ENCODE measurements at regions not wholly inside any gene's neighbourhood (a gene's known extent, or its start where the extent isn't known, plus 50 kb on each side); places are given as distances from the start of the nearest gene placed in this dataset.

DNA sequence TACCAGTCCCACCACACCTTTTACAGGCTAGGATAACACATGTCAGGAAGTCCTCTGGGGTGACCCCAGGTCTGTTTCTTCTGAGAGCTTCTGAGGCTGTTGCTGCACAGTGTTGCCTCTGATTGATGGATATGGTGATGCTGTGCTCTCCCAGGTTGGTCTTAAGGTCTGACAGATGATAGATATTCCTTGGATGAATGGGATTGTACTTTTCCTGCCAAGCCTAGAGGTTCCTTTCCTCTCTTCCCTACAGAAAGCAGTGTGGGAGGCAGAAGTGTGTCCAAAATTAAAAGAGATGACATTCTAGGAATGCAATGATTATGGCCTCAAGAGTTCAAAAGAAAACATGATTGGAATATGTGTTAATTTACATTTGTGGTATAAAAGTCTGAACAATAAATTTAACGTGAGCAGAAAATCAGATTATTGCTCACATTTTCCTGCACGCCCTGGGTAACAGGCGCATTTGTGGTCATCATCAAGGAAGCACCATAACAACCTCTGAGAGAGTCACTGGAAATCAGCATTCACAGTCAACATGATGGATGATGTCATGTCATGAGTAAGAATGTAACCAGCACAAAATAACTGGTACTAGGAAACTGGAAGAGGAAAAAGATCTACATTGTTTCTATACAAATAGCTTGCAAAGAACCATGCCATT is 73.7 kb downstream of the BBS10 start:
- no peak for FAIRE-seq
- H3K27ac ChIP-seq (ENCODE audit: control insufficient read depth, insufficient read depth, low read length) = no peak overlapping the region

DNA sequence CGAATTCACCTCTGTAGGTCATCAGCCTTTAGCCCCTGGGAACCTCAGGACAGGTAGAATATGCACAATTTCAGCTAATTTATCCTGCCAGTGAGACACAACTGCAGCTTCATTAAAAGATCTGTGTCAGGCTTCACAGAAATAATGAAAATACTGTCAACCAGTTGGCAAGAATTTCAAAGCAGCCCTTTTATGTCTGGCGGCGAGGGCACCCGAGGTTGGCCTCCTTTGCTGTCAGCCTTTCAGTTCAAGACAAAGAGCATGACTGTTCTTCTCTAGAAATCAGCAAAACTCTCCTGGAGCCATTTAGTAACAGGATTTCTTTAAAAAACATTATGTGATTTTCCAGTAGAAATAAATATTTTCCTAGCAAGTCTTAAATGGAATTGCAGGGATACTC is 75.9 kb downstream of the BBS10 start:
- Histone ChIP-seq H3K9me1 (ENCODE audit: control insufficient read depth, extremely low read depth, insufficient read depth, low read length) (no peaks in the 10 kb centered on the region), H3K36me3 (ENCODE audit: control insufficient read depth in 2 of 2, extremely low read depth in 1 of 2, insufficient read depth in 2 of 2, low read length in 2 of 2) (peaks cover 3 to 11% of the 10 kb centered on the region in 2 experiments), H3K9me3 (ENCODE audit: control insufficient read depth, low read depth, low read length) (no peaks in the 10 kb centered on the region), H3K27me3 (ENCODE audit: control insufficient read depth, extremely low read depth, insufficient read depth, low read length) (no peaks in the 10 kb centered on the region), H3K9ac (ENCODE audit: control insufficient read depth, extremely low read depth, insufficient read depth, low read length) (no peak overlapping the region), H3K79me2 (ENCODE audit: control insufficient read depth, insufficient read depth, low read length) (peaks cover 19% of the 10 kb centered on the region), H3K27ac (ENCODE audit: control insufficient read depth, insufficient read depth, low read length) (no peak overlapping the region), H2AFZ (ENCODE audit: control insufficient read depth, low read length) (no peak overlapping the region), H4K20me1 (ENCODE audit: control insufficient read depth, extremely low read depth, insufficient read depth, low read length) (no peaks in the 10 kb centered on the region), H3K4me1 (ENCODE audit: control insufficient read depth, extremely low read depth, insufficient read depth, low read length) (peaks cover 21% of the 10 kb centered on the region), H3K4me2 (ENCODE audit: control insufficient read depth, extremely low read depth, insufficient read depth, low read depth, low read length) (no peak overlapping the region), H3K4me3 (ENCODE audit: control insufficient read depth in 2 of 3, extremely low read depth in 1 of 3, insufficient read depth in 2 of 3, low read depth in 1 of 3, low read length in 3 of 3) (no peak overlapping the region)
- TF ChIP-seq, protein P1, sequence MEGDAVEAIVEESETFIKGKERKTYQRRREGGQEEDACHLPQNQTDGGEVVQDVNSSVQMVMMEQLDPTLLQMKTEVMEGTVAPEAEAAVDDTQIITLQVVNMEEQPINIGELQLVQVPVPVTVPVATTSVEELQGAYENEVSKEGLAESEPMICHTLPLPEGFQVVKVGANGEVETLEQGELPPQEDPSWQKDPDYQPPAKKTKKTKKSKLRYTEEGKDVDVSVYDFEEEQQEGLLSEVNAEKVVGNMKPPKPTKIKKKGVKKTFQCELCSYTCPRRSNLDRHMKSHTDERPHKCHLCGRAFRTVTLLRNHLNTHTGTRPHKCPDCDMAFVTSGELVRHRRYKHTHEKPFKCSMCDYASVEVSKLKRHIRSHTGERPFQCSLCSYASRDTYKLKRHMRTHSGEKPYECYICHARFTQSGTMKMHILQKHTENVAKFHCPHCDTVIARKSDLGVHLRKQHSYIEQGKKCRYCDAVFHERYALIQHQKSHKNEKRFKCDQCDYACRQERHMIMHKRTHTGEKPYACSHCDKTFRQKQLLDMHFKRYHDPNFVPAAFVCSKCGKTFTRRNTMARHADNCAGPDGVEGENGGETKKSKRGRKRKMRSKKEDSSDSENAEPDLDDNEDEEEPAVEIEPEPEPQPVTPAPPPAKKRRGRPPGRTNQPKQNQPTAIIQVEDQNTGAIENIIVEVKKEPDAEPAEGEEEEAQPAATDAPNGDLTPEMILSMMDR (optimal IDR thresholded peaks at IDR 0.05 in 1 of 3, IDR thresholded peaks at IDR 0.05 in 1 of 3, conservative IDR thresholded peaks at IDR 0.05 in 1 of 3; ENCODE audit: extremely low read depth in 1 of 3, insufficient read depth in 2 of 3, low read length in 3 of 3) = no peak
- TF ChIP-seq EZH2 (IDR thresholded peaks at IDR 0.05; ENCODE audit: low read length) = no peak
- dilution Hi-C loops (cut with MboI; ENCODE audit: extremely low pct_ligation_motif_present, low sequenced_read_pairs) = no loop called here
- FAIRE-seq = no peak
- no peak for DNase-seq (ENCODE audit: low read depth, low spot score)

More for the DNA sequence above, 73.7 kb downstream of the BBS10 start:
- H3K79me2 ChIP-seq (ENCODE audit: control insufficient read depth, insufficient read depth, low read length) = peaks cover 16% of the 10 kb centered on the region
- peaks cover 3 to 11% of the 10 kb centered on the region in 2 experiments for H3K36me3 ChIP-seq (ENCODE audit: control insufficient read depth in 2 of 2, extremely low read depth in 1 of 2, insufficient read depth in 2 of 2, low read length in 2 of 2)
- no peak overlapping the region for H3K4me2 ChIP-seq (ENCODE audit: control insufficient read depth, extremely low read depth, insufficient read depth, low read depth, low read length)
- H3K9ac ChIP-seq (ENCODE audit: control insufficient read depth, extremely low read depth, insufficient read depth, low read length) = no peak overlapping the region
- no peaks in the 10 kb centered on the region for H3K9me3 ChIP-seq (ENCODE audit: control insufficient read depth, low read depth, low read length)
- no peak for DNase-seq (ENCODE audit: low read depth, low spot score)
- peaks cover 30% of the 10 kb centered on the region for H3K4me1 ChIP-seq (ENCODE audit: control insufficient read depth, extremely low read depth, insufficient read depth, low read length)
- TF ChIP-seq EZH2 (IDR thresholded peaks at IDR 0.05; ENCODE audit: low read length) = no peak
- no peaks in the 10 kb centered on the region for H4K20me1 ChIP-seq (ENCODE audit: control insufficient read depth, extremely low read depth, insufficient read depth, low read length)
- dilution Hi-C loops (cut with MboI; ENCODE audit: extremely low pct_ligation_motif_present, low sequenced_read_pairs) = no loop called here
- H3K9me1 ChIP-seq (ENCODE audit: control insufficient read depth, extremely low read depth, insufficient read depth, low read length) = no peaks in the 10 kb centered on the region
- H3K4me3 ChIP-seq (ENCODE audit: control insufficient read depth in 2 of 3, extremely low read depth in 1 of 3, insufficient read depth in 2 of 3, low read depth in 1 of 3, low read length in 3 of 3) = no peak overlapping the region
- no peak overlapping the region for H2AFZ ChIP-seq (ENCODE audit: control insufficient read depth, low read length)
- H3K27me3 ChIP-seq (ENCODE audit: control insufficient read depth, extremely low read depth, insufficient read depth, low read length) = no peaks in the 10 kb centered on the region
